Liver (tissue), 3 donors: ENCODE measurements at regions not wholly inside any gene's neighbourhood (a gene's known extent, or its start where the extent isn't known, plus 50 kb on each side); places are given as distances from the start of the nearest gene placed in this dataset.

Experiments
- CTCF ChIP-seq: fragments of 150-350 bp; IDR thresholded peaks from 2 replicates; pipeline ENCODE4 v1.5.1; 2017; ENCODE audit warnings: improper control_type of control experiment, low read depth, low read length; ENCODE audit not compliant: missing input control
- FOXA1 ChIP-seq: IDR thresholded peaks from 2 replicates; pipeline ENCODE4 v1.6.1; 2016; ENCODE audit warnings: antibody characterized with exemption
- RAD21 ChIP-seq, 2 donors: IDR thresholded peaks; 2 replicates each; pipeline ENCODE4 v1.6.1; 2016; ENCODE audit warnings: antibody characterized with exemption in 2 of 2, mild to moderate bottlenecking in 2 of 2
- REST ChIP-seq: IDR thresholded peaks from 2 replicates; pipeline ENCODE4 v1.6.1; 2016; ENCODE audit warnings: antibody characterized with exemption, mild to moderate bottlenecking
- SP1 ChIP-seq: IDR thresholded peaks from 2 replicates; pipeline ENCODE4 v1.6.1; 2018; ENCODE audit warnings: antibody characterized with exemption, mild to moderate bottlenecking
- TAF1 ChIP-seq: conservative IDR thresholded peaks from 2 replicates; pipeline ENCODE4 v1.6.1; 2016; ENCODE audit warnings: antibody characterized with exemption, mild to moderate bottlenecking
- YY1 ChIP-seq: IDR thresholded peaks from 2 replicates; pipeline ENCODE4 v1.6.1; 2016; ENCODE audit warnings: antibody characterized with exemption, mild to moderate bottlenecking
- ZBTB33 ChIP-seq: IDR thresholded peaks from 2 replicates; pipeline ENCODE4 v1.6.1; 2016; ENCODE audit warnings: antibody characterized with exemption
- TF ChIP-seq, protein P1 (sequence below): IDR thresholded peaks from 2 replicates; pipeline ENCODE4 v1.6.1; 2016; ENCODE audit warnings: antibody characterized with exemption
- donor health status: healthy.
- donor health status: healthy.

GRCh38 chr2:240255165-240255491 is 114.7 kb upstream of the OTOS start:
- no peak for TF ChIP-seq FOXA1
- TF ChIP-seq REST: no peak
- no peak for TF ChIP-seq CTCF
- no peak for TF ChIP-seq RAD21 (IDR thresholded peaks at IDR 0.05)
- TF ChIP-seq, protein P1, sequence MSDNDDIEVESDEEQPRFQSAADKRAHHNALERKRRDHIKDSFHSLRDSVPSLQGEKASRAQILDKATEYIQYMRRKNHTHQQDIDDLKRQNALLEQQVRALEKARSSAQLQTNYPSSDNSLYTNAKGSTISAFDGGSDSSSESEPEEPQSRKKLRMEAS: no peak
- no peak for TF ChIP-seq YY1
- TF ChIP-seq ZBTB33: no peak
- no peak for TF ChIP-seq SP1
- TF ChIP-seq TAF1: no peak
